ENCODE measurements at regions not wholly inside any gene's neighbourhood (a gene's known extent, or its start where the extent isn't known, plus 50 kb on each side); places are given as distances from the start of the nearest gene placed in this dataset.

DNA sequence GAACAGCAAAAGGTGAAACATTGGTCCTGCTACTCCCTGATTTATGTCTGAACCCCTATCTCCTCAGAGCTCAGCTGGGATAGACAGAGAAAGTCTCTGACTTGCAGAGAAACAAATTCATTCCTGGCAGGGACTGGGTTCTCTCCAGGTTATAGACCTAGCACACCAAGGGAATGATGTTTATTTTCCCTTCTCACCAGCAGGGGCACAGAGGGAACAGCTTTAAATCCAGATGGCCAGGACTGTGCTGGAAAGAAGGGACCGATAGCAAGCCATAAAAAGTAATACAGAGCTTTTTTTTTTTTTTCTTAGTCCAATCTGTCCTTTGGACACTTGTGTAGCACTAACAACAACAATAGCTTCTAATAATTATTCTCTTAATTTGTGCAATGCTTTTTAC is 141.1 kb upstream of the C9orf72 start:
- TF ChIP-seq POLR2A (IDR thresholded peaks at IDR 0.05; ENCODE audit: low read depth, low read length) = no peak
- TF ChIP-seq, protein P1, sequence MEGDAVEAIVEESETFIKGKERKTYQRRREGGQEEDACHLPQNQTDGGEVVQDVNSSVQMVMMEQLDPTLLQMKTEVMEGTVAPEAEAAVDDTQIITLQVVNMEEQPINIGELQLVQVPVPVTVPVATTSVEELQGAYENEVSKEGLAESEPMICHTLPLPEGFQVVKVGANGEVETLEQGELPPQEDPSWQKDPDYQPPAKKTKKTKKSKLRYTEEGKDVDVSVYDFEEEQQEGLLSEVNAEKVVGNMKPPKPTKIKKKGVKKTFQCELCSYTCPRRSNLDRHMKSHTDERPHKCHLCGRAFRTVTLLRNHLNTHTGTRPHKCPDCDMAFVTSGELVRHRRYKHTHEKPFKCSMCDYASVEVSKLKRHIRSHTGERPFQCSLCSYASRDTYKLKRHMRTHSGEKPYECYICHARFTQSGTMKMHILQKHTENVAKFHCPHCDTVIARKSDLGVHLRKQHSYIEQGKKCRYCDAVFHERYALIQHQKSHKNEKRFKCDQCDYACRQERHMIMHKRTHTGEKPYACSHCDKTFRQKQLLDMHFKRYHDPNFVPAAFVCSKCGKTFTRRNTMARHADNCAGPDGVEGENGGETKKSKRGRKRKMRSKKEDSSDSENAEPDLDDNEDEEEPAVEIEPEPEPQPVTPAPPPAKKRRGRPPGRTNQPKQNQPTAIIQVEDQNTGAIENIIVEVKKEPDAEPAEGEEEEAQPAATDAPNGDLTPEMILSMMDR (IDR thresholded peaks at IDR 0.05; ENCODE audit: extremely low read depth in 1 of 2, insufficient read depth in 1 of 2, low read depth in 1 of 2, low read length in 2 of 2) = no peak
- TF ChIP-seq POLR2AphosphoS5 (IDR thresholded peaks at IDR 0.05; ENCODE audit: insufficient read depth, low read depth, low read length) = no peak
- TF ChIP-seq, protein P2, sequence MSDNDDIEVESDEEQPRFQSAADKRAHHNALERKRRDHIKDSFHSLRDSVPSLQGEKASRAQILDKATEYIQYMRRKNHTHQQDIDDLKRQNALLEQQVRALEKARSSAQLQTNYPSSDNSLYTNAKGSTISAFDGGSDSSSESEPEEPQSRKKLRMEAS (IDR thresholded peaks at IDR 0.05; ENCODE audit: insufficient read depth, insufficient read length) = no peak
- no peak for TF ChIP-seq FOS (IDR thresholded peaks at IDR 0.05; ENCODE audit: borderline replicate concordance, insufficient read depth, low read length)
- TF ChIP-seq EZH2 (IDR thresholded peaks at IDR 0.05; ENCODE audit: borderline replicate concordance, low read depth, low read length, severe bottlenecking) = no peak
- TF ChIP-seq MYC (IDR thresholded peaks at IDR 0.05; ENCODE audit: low read depth, low read length) = no peak
- TF ChIP-seq JUN (IDR thresholded peaks at IDR 0.05; ENCODE audit: borderline replicate concordance, insufficient read depth, insufficient read length, low read depth) = no peak
- TF ChIP-seq GATA2 (IDR thresholded peaks at IDR 0.05; ENCODE audit: insufficient read depth, insufficient read length, low read depth, low read length) = no peak
